GM21737 (cell line): ENCODE measurements at regions not wholly inside any gene's neighbourhood (a gene's known extent, or its start where the extent isn't known, plus 50 kb on each side); places are given as distances from the start of the nearest gene placed in this dataset.
"Not testable (repeated sequence)": the region's sequence is repeated elsewhere in the genome, so short reads cannot be mapped to it uniquely, and the experiment has no call there.

Experiments
- ATAC-seq: cut with Tn5 transposase; IDR thresholded peaks from one replicate; pipeline ENCODE4 v1.9.1; 2021; ENCODE audit warnings: mild to moderate bottlenecking, moderate library complexity; ENCODE audit not compliant: unreplicated experiment

DNA sequence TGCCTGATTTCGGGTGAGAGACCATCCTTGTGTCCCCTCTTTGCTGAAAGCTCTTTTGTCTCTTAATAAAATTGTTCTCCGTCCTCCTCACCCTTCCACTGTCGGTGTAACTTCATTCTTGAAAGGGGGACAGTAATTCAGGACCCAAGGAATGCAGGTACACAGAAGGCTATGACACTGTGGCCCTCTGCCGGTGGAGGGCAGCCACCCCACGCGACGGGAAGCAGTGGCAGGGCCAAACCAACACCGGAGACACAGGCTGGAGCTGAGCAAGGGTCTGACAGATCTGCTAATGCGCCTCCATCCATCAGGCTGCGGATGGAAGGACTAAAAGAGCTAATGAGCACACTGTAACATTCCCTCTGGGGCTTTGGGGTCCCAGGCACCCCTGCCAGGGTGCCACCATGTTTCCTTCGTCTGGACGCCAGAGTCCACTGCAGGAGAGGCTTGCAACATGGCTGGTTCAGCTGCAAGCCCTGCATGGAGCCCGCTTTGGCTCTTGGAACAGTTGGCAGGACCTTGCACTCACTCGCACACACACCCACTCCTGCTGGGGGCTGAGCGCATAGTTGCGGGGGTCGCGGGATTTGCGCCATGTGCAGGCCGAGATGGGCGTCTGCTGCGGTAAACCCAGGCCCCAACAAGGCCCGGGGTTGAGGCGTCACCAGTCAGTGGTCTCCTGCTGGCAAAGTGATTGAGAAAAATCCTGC is 544.1 kb upstream of the CDH7 start:
- ATAC-seq: no peak

DNA sequence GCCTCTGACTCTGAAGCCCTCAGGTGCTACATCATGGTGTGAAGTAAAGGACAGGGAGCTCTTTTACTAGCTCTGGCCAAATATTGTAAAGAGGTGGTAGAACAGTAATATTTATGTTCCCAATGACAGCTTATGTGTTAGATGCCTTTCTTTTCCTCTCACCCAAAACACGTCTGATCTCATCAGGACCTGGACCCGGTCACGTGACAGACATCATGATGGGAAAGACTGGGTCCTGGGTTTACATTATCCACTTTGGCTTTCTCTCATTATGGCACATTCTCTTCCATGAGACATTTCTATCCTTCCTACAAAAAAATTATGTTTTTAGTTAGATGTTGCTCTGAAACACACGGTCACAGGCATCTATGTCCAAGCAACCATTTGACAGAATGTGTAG is 548.7 kb upstream of the CDH7 start:
- no peak for ATAC-seq

DNA sequence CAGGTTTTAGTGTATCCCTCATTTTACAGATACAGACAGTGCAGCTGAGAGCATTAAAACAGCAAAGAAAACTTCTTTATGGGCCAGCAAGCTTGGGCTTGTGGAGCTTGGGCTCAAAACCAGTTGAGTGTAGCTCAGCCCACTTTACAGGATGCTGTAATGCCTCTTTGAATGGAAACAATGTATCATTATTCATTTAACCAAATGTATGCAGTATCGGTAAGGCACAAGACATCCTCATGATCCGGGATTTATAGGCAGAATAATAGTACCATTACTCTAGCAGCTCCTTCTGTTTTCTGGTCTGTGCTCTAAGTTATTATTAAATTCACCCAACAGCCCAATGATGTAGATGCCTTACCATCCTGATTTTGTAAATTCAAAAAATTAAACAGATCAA is 575.1 kb upstream of the CDH7 start:
- no peak for ATAC-seq

- not testable (repeated sequence) for ATAC-seq
These were observed 588.7 kb upstream of the CDH7 start for GRCh38 chr18:65162086-65162485.

- ATAC-seq: no peak
These were observed 604.3 kb upstream of the CDH7 start for GRCh38 chr18:65146482-65147021.

GRCh38 chr18:65145312-65145711 is 605.5 kb upstream of the CDH7 start:
- ATAC-seq: no peak

DNA sequence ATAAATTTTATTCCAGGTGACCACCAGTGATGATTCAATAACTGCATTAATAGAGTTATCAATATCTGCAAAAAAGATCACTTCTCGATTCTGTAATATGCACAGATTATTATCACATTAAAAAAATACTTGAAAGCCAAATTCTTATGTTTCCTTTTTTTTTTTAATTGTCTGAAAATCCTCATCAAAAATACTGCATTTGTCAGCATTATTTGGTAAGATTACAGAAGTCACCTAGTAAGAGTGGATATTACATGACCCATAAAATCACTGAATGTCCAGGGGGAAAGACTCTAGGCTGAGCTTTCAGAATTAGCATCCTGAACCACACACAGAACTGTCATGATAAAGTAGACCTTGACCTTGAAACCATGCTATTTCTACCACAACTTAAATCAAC is 617.2 kb upstream of the CDH7 start:
- no peak for ATAC-seq

GRCh38 chr18:65124633-65125032 is 626.2 kb upstream of the CDH7 start:
- no peak for ATAC-seq

GRCh38 chr18:65103864-65104263 is 646.9 kb upstream of the CDH7 start:
- no peak for ATAC-seq

DNA sequence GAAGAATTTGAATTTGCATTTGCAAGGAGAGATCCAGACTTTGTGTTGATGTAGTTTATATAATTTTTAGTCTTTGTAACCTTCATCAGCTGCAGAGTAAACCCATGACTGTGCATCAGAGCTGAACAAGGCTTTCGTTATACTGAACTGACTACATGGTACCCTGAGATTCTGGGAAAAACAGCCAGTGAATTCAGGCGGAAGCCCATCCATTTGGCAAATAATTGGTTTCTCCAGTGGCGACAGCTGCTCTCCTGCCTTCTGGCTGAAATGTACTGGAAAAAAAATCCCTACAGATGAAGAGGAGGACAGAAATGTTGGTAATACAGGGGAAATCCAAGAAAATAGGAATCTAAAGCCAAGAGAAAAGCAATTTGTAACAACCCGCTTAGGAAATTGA is 657.5 kb upstream of the CDH7 start:
- ATAC-seq: no peak

- ATAC-seq: no peak
These were observed 659.0 kb upstream of the CDH7 start for GRCh38 chr18:65091744-65092329.

DNA sequence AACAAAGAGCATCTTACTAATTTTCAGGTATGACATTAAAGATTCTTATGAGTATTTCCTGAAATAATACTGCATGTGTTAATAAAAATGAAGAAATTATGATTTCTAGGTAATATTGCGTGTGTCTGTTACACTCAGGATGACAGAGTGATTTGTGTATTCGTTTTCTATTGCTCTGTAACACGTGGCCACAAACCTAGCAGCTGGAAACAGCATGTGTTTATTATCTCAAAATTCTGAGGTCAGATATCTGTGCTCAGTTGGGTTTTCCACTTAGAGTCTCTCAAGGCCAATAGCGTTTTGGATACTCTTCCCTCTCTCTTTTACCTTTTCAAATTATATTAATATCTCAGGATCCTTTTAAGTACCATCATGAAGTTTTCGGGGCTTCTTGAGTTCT is 667.9 kb upstream of the CDH7 start:
- no peak for ATAC-seq

DNA sequence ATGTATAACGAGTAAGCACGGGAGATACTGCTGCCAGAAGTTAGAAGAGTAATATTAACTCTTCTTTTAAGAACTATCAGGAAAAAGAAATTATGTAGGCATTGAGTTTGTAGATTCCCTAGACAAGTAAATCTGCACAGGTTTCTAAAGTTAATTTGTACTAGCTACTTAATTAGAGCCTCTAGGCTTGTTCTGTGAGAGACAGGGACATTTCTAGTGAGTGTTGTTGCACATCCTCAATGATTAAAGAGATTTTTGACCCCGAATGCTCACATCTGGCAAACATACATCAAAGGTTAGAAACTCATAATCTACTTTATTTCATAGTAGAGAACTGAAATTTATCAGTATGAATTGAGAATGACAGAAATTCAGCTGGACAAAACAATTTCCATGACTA is 669.0 kb upstream of the CDH7 start:
- no peak for ATAC-seq

GRCh38 chr18:65073060-65073550 is 677.7 kb upstream of the CDH7 start:
- no peak for ATAC-seq

DNA sequence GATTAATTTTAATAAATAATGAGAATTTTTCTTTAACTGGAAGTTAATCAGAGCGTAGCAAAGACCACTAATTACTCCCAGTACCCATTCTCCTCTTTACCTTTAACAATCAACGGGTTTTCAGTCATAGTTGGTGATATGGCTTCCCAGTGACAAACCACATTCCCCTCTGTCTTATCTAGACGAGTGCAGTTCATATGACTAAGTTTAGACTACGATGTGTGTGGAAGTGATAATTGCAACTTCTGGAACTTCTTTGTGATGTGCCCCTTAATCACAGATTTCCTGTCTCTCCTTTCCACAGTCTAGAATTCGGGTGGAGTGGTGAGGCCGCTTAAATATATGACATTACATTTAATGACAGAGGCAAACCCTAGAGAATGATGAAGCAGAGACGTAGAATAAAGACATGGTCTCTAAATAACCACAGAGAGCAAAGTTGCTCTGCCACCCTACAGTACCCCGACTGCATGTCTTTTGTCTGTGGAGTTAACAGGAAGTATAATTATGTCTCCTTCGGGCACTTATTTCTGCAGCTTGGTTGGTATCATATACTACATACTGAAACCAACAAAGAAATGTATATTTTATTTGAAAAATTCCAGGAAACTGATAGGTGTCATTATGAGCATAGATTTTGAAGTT is 693.3 kb upstream of the CDH7 start:
- no peak for ATAC-seq

- no peak for ATAC-seq
These were observed 694.2 kb upstream of the CDH7 start for GRCh38 chr18:65056575-65056974.

DNA sequence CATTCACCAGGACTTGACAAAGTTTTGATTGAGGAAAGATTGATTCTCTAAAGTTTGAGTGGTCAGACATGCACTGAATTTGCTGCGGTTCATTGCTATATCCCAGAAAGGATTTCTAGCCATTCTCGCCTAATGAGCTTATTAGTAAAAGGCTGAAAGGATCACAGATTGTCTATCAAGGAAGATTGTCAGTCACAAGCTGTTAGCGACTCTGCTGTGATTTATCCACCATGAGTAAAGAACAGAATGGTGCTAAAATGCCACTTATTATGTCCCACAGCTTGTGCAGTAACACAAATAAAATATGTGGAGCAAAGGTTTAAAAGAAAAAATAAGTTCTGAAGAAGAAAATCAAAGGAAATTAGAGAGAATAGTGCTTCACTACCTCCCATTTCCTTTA is 701.2 kb upstream of the CDH7 start:
- ATAC-seq: no peak

GRCh38 chr18:65039578-65039977 is 711.2 kb upstream of the CDH7 start:
- ATAC-seq: no peak

DNA sequence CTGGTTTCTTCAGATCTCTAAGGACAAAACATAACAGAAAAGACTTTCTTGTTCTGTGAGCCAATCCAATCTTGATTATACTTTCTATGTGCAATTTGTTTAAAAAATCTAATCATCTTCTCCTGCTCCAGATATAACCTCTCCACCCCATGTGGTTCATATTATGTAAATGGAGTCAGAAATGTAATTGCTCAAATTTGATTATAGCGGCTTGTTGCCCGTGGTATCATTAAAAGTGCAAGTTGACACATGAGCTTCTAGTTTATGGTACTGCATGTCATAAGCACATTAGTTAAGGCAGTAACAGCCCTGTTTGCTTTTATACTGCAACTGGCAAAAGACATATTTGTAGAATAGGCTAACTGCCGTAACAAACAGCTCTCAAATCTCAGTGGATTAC is 715.1 kb upstream of the CDH7 start:
- no peak for ATAC-seq

GRCh38 chr18:65025756-65026155 is 725.1 kb upstream of the CDH7 start:
- no peak for ATAC-seq

GRCh38 chr18:65021021-65021420 is 729.8 kb upstream of the CDH7 start:
- ATAC-seq: no peak

GRCh38 chr18:65018184-65018583 is 732.6 kb upstream of the CDH7 start:
- no peak for ATAC-seq
